Right lobe of liver (tissue), 6 donors: ENCODE measurements at regions not wholly inside any gene's neighbourhood (a gene's known extent, or its start where the extent isn't known, plus 50 kb on each side); places are given as distances from the start of the nearest gene placed in this dataset.

ENCODE experiments used
- ATAC-seq, 4 donors: fragments of 200-7000 bp; cut with Tn5 transposase; one replicate each; pipeline ENCODE4 v1.9.1; 2020; ENCODE audit warnings: mild to moderate bottlenecking in 4 of 4, moderate library complexity in 4 of 4
- DNase-seq, 3 donors: peaks; one replicate each; pipeline ENCODE4 v3.0.0-alpha.2; 2020
- H3K27ac ChIP-seq, 3 donors: fragments of 200-600 bp; one replicate each; pipeline ENCODE4 v1.8.0; 2022
- H3K27me3 ChIP-seq, 2 donors: fragments of 200-600 bp; one replicate each; pipeline ENCODE4 v1.8.0; 2022
- H3K36me3 ChIP-seq, 4 donors: fragments of 200-600 bp; sonication (generic) in 1 of 4; one replicate each; pipeline versions ENCODE4 v1.5.1 to v1.8.0; 2017 to 2022; ENCODE audit warnings: control low read depth in 1 of 4
- H3K4me1 ChIP-seq, 4 donors: fragments of 200-600 bp; sonication (generic) in 1 of 4; one replicate each; pipeline versions ENCODE4 v1.5.1 to v1.8.0; 2017 to 2022; ENCODE audit warnings: control low read depth in 1 of 4
- H3K4me3 ChIP-seq, 3 donors: fragments of 200-600 bp; one replicate each; pipeline ENCODE4 v1.8.0; 2022
- H3K9me3 ChIP-seq, 4 donors: fragments of 200-600 bp; sonication (generic) in 1 of 4; one replicate each; pipeline versions ENCODE4 v1.5.1 to v1.8.0; 2017 to 2022; ENCODE audit warnings: control low read depth in 1 of 4
- POLR2A ChIP-seq: fragments of 450-650 bp; IDR thresholded peaks from one replicate; pipeline ENCODE4 v1.6.1; 2017; ENCODE audit warnings: antibody characterized with exemption, mild to moderate bottlenecking
- WGBS: methylation state at CpG from one replicate; pipeline ENCODE4 v1.1.6; 2018; ENCODE audit warnings: low coverage, low lambda C conversion rate; ENCODE audit not compliant: insufficient coverage; ENCODE audit errors: missing lambda C conversion rate; 5-methylcytosine and 5-hydroxymethylcytosine counted together
- intact Hi-C, 2 donors: fragments of 100-400 bp; cut with DNase I; formaldehyde crosslinking; loops; one replicate each; pipeline versions ENCODE4 v1.11.2 to v1.14.1; 2022
- TF ChIP-seq, protein P1 (sequence below), 4 donors: fragments of 200-600 bp in 3 of 4; fragments of 450-650 bp in 1 of 4; IDR thresholded peaks; one replicate each; pipeline versions ENCODE4 v1.5.1 to v1.8.0; 2016 to 2022; ENCODE audit warnings: antibody characterized with exemption in 4 of 4, mild to moderate bottlenecking in 2 of 4
- donor health status: DM: no; HTN: yes; CAD: no.
- donor health status: DM: no; HTN: no; CAD: no.
- donor health status: DM: no; HTN: no; CAD: no.
- donor health status: DM: no; HTN: yes; CAD: no.
- donor health status: DM: no; HTN: yes; CAD: no.

DNA sequence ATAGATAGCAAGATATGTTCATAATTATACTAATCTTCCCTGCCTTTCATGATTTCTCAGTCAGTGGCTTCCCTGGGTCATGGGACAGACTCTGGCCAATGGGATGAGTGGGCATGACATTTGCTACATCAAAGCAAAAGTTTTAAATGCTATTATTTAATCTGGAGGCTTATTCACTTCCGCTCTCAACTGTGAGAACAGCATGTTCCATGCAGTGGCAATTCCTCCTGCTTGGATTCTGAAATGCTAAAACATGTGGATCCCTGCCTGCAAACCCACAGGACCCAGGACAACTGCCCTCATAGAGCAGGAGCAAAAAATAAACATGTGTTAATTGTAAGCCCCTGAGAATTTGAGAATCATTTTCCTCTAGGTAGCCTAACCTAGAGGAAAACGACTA is 1412.4 kb upstream of the CELF2 start:
- Histone ChIP-seq H3K36me3 (no peaks in the 10 kb centered on the region), H3K9me3 (no peaks in the 10 kb centered on the region), H3K4me3 (no peak overlapping the region), H3K27ac (no peak overlapping the region), H3K4me1 (no peaks in the 10 kb centered on the region), H3K27me3 (no peaks in the 10 kb centered on the region)
- no peak for ATAC-seq
- TF ChIP-seq POLR2A, result no peak
- TF ChIP-seq, protein P1, sequence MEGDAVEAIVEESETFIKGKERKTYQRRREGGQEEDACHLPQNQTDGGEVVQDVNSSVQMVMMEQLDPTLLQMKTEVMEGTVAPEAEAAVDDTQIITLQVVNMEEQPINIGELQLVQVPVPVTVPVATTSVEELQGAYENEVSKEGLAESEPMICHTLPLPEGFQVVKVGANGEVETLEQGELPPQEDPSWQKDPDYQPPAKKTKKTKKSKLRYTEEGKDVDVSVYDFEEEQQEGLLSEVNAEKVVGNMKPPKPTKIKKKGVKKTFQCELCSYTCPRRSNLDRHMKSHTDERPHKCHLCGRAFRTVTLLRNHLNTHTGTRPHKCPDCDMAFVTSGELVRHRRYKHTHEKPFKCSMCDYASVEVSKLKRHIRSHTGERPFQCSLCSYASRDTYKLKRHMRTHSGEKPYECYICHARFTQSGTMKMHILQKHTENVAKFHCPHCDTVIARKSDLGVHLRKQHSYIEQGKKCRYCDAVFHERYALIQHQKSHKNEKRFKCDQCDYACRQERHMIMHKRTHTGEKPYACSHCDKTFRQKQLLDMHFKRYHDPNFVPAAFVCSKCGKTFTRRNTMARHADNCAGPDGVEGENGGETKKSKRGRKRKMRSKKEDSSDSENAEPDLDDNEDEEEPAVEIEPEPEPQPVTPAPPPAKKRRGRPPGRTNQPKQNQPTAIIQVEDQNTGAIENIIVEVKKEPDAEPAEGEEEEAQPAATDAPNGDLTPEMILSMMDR (IDR thresholded peaks at IDR 0.05), result no peak
- intact Hi-C loops, result no loop called here
- 58% methylated on average over 2 of the region's 2 CpGs for WGBS
- DNase-seq, result no peak

DNA sequence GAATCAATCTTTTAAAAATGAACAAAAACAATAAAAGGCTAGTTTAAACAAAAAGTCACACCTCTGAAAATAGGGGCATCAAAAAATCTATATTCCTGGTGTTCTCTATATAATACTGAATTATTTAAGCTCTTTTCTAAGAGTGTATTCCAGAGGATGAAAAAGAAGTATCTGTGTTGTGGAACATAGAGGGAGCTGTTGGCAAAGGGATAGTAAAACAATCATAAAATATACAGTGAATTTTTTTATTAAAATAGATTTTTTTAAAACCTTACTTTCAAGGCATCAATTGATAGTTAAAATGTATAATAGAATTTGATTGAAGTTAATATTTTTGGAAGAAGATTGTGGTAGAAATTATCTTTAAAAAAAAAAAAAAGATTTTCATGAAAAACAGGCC is 1409.1 kb upstream of the CELF2 start:
- TF ChIP-seq, protein P1 (IDR thresholded peaks at IDR 0.05), result peak in 2 of 4 donors; percentile 4 to 14
- TF ChIP-seq POLR2A, result no peak
- Histone ChIP-seq H3K27me3 (no peaks in the 10 kb centered on the region), H3K4me1 (no peaks in the 10 kb centered on the region), H3K27ac (no peak overlapping the region), H3K36me3 (no peaks in the 10 kb centered on the region), H3K4me3 (no peak overlapping the region), H3K9me3 (no peaks in the 10 kb centered on the region)
- intact Hi-C loops, result no loop called here
- ATAC-seq, result no peak
- no peak for DNase-seq

DNA sequence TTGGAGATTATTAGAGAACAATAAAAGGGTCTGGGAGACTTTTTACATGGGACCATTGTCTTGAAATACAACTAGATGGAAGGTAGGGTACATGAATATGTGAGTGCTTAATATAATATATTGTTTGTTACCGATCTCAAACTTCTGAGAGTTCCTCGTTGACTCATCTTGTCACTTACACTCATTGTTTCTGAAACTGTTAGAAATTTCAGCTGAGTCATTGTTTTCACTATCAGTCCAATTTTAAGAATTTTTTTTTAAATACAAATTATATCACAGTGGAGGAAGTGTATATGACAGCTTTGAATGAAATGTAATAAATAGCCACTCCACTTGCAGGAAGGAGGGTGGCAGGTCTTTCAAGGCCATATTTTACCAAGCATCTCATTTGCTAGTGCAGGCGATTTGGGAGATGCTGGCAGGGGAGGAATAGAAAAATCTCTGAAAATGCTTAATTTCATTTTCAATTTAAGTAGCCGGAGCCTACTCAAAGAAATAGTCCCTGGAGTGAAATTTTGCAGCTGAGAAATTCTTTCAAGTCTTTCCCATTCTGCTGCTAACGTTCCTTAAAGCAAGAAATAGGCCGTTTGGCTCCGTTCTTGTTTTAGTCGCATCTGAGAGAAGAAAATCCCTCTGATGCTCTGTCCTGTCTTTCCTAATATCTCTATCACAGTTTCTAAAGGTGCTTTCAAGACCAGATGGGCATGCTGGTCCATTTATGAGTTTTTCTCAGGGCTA is 1404.2 kb upstream of the CELF2 start:
- 41% methylated on average over 8 of the region's 8 CpGs for WGBS
- TF ChIP-seq POLR2A, result no peak
- TF ChIP-seq, protein P1 (IDR thresholded peaks at IDR 0.05), result no peak
- intact Hi-C loops, result no loop called here
- no peak overlapping the region for H3K4me3 ChIP-seq
- no peaks in the 10 kb centered on the region for H3K27me3 ChIP-seq
- DNase-seq (no peak), ATAC-seq (no peak)
- H3K36me3 ChIP-seq, result no peaks in the 10 kb centered on the region
- no peak overlapping the region for H3K27ac ChIP-seq
- H3K9me3 ChIP-seq, result no peaks in the 10 kb centered on the region
- no peaks in the 10 kb centered on the region for H3K4me1 ChIP-seq

DNA sequence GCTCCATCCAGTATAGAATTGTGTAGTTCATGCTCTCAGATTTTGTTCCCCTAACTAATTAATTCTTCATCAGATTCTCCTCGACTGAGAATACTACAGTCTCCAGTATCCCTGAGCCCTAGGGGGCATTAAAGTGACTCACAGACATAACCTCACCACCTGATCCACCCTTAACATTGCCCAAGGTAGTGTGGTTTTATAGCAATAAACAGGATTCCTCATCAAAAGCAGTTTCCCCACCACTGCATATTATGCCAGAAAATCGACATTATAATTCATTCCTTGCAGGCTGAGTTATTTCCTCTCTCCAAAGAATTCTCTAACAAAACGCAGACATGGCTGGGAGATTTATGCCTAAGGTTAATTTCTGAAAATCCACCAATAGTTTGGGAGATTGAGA is 1402.5 kb upstream of the CELF2 start:
- ATAC-seq (no peak), DNase-seq (no peak)
- Histone ChIP-seq H3K27me3 (no peaks in the 10 kb centered on the region), H3K27ac (no peak overlapping the region), H3K4me3 (no peak overlapping the region), H3K9me3 (no peaks in the 10 kb centered on the region), H3K36me3 (no peaks in the 10 kb centered on the region), H3K4me1 (no peaks in the 10 kb centered on the region)
- intact Hi-C loops, result no loop called here
- WGBS, result 28% methylated on average over 3 of the region's 3 CpGs
- TF ChIP-seq, protein P1 (IDR thresholded peaks at IDR 0.05), result no peak
- TF ChIP-seq POLR2A, result no peak

DNA sequence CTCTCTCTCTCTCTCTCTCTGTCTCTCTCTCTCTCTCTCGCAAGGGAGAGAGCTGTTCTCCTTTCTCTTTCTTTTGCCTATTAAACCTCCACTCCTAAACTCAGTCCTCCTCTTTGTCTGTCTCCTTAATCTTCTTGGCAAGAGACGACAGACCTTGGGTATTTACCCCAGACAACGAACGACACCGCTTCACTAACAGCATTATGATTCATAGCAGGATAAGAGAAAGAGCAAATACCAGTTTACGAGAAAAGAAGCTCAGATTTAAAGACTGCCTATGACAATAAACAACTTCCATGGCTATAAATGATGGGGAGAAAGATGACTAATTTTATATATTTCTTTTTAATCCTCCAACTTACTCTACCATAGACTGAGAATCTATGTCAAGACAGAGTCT is 1396.5 kb upstream of the CELF2 start:
- DNase-seq (no peak), ATAC-seq (no peak)
- 62% methylated on average over 6 of the region's 6 CpGs for WGBS
- Histone ChIP-seq H3K36me3 (no peaks in the 10 kb centered on the region), H3K27me3 (no peaks in the 10 kb centered on the region), H3K4me1 (no peaks in the 10 kb centered on the region), H3K9me3 (no peaks in the 10 kb centered on the region), H3K27ac (no peak overlapping the region), H3K4me3 (no peak overlapping the region)
- intact Hi-C loops, result no loop called here
- TF ChIP-seq POLR2A, result no peak
- TF ChIP-seq, protein P1 (IDR thresholded peaks at IDR 0.05), result no peak
